Lower lobe of right lung (tissue), 2 donors: ENCODE measurements at regions not wholly inside any gene's neighbourhood (a gene's known extent, or its start where the extent isn't known, plus 50 kb on each side); places are given as distances from the start of the nearest gene placed in this dataset.

Experiments used
- ATAC-seq, 2 donors: fragments of 200-7000 bp; cut with Tn5 transposase; one replicate each; pipeline ENCODE4 v1.9.1; 2020 to 2022; ENCODE audit warnings: mild to moderate bottlenecking in 2 of 2, moderate library complexity in 2 of 2
- DNase-seq: peaks from one replicate; pipeline ENCODE4 v3.0.0-alpha.2; 2020
- H3K27ac ChIP-seq: fragments of 200-600 bp; one replicate; pipeline ENCODE4 v1.8.0; 2022
- H3K27me3 ChIP-seq: fragments of 200-600 bp; one replicate; pipeline ENCODE4 v1.8.0; 2022; ENCODE audit warnings: low read depth
- H3K36me3 ChIP-seq: fragments of 200-600 bp; one replicate; pipeline ENCODE4 v1.8.0; 2022; ENCODE audit warnings: mild to moderate bottlenecking
- H3K4me1 ChIP-seq: fragments of 200-600 bp; one replicate; pipeline ENCODE4 v1.8.0; 2022
- H3K4me3 ChIP-seq: fragments of 200-600 bp; one replicate; pipeline ENCODE4 v1.8.0; 2022; ENCODE audit warnings: mild to moderate bottlenecking
- H3K9me3 ChIP-seq: fragments of 200-600 bp; one replicate; pipeline ENCODE4 v1.8.0; 2022
- CTCF ChIP-seq: fragments of 200-600 bp; IDR thresholded peaks from one replicate; pipeline ENCODE4 v1.8.0; 2022; ENCODE audit warnings: antibody characterized with exemption, mild to moderate bottlenecking
- intact Hi-C: fragments of 100-400 bp; cut with DNase I; formaldehyde crosslinking; loops from one replicate; pipeline ENCODE4 v1.11.0; 2022
- donor health status: DM: no; HTN: yes; CAD: no; lungs with severe emphysema.

- Histone ChIP-seq H3K36me3 (no peaks in the 10 kb centered on the region), H3K4me3 (no peak overlapping the region), H3K27ac (no peak overlapping the region), H3K4me1 (no peaks in the 10 kb centered on the region), H3K9me3 (no peaks in the 10 kb centered on the region), H3K27me3 (peaks cover 14% of the 10 kb centered on the region)
- intact Hi-C loops = no loop called here
- DNase-seq (no peak), ATAC-seq (no peak)
- TF ChIP-seq CTCF = no peak
These were observed 52.3 kb upstream of the HNF1B start for GRCh38 chr17:37797206-37797605.

GRCh38 chr17:37796076-37796475, 51.2 kb upstream of the HNF1B start:
- Histone ChIP-seq H3K27me3 (peaks cover 25% of the 10 kb centered on the region), H3K36me3 (no peaks in the 10 kb centered on the region), H3K9me3 (no peaks in the 10 kb centered on the region), H3K27ac (no peak overlapping the region), H3K4me1 (no peaks in the 10 kb centered on the region), H3K4me3 (no peak overlapping the region)
- ATAC-seq = peak in 1 of 2 donors; percentile 27
- intact Hi-C loops = no loop called here
- DNase-seq = no peak
- TF ChIP-seq CTCF = no peak
